Panc1 (cell line): ENCODE measurements at regions not wholly inside any gene's neighbourhood (a gene's known extent, or its start where the extent isn't known, plus 50 kb on each side); places are given as distances from the start of the nearest gene placed in this dataset.

Source experiments
- POLR2AphosphoS5 ChIP-seq: IDR thresholded peaks from 2 replicates; pipeline ENCODE4 v1.6.1; 2012; ENCODE audit warnings: mild to moderate bottlenecking, low read depth, low read length, moderate library complexity
- SIN3A ChIP-seq: IDR thresholded peaks from 2 replicates; pipeline ENCODE4 v1.6.1; 2012; ENCODE audit warnings: low read depth, mild to moderate bottlenecking, low read length, moderate library complexity, borderline replicate concordance; ENCODE audit not compliant: insufficient read depth
- TCF7L2 ChIP-seq: IDR thresholded peaks from 2 replicates; pipeline ENCODE4 v1.6.1; 2011; ENCODE audit warnings: mild to moderate bottlenecking, low read depth, low read length, inconsistent platforms
- TF ChIP-seq, protein P1 (sequence below): fragments of 450-650 bp; IDR thresholded peaks from 2 replicates; pipeline ENCODE4 v1.5.1; 2017; ENCODE audit warnings: mild to moderate bottlenecking
- TF ChIP-seq, protein P2 (sequence below), 2 experiments: IDR thresholded peaks; 2 replicates each; pipeline ENCODE4 v1.6.1; 2011 to 2012; ENCODE audit warnings: low read depth in 2 of 2, control low read depth in 1 of 2, low read length in 1 of 2, mild to moderate bottlenecking in 1 of 2, moderate library complexity in 1 of 2; ENCODE audit not compliant: insufficient read depth in 1 of 2

DNA sequence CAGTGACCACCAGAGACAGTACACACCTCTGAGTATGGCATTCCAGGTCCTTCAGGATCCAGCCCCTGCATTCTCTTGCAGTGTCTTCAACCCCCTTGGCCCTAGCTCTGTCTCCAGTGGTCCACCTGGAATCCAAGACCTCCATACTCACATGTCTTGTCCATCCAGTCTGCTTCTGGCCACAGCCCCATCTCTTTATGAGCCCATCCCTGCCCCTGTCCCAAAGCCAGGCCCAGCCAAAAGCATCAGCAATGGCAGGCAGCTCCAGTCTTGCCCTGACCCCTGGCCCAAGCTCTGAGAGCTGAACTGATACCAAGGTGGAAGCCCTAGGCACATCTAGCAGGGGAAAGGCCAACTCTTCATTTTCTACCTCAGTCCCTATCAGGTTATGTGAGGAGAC is 119.6 kb upstream of the PTPRT start:
- TF ChIP-seq, protein P1, sequence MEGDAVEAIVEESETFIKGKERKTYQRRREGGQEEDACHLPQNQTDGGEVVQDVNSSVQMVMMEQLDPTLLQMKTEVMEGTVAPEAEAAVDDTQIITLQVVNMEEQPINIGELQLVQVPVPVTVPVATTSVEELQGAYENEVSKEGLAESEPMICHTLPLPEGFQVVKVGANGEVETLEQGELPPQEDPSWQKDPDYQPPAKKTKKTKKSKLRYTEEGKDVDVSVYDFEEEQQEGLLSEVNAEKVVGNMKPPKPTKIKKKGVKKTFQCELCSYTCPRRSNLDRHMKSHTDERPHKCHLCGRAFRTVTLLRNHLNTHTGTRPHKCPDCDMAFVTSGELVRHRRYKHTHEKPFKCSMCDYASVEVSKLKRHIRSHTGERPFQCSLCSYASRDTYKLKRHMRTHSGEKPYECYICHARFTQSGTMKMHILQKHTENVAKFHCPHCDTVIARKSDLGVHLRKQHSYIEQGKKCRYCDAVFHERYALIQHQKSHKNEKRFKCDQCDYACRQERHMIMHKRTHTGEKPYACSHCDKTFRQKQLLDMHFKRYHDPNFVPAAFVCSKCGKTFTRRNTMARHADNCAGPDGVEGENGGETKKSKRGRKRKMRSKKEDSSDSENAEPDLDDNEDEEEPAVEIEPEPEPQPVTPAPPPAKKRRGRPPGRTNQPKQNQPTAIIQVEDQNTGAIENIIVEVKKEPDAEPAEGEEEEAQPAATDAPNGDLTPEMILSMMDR = no peak
- TF ChIP-seq POLR2AphosphoS5 (no peak), SIN3A (no peak), TCF7L2 (no peak)
- TF ChIP-seq, protein P2, sequence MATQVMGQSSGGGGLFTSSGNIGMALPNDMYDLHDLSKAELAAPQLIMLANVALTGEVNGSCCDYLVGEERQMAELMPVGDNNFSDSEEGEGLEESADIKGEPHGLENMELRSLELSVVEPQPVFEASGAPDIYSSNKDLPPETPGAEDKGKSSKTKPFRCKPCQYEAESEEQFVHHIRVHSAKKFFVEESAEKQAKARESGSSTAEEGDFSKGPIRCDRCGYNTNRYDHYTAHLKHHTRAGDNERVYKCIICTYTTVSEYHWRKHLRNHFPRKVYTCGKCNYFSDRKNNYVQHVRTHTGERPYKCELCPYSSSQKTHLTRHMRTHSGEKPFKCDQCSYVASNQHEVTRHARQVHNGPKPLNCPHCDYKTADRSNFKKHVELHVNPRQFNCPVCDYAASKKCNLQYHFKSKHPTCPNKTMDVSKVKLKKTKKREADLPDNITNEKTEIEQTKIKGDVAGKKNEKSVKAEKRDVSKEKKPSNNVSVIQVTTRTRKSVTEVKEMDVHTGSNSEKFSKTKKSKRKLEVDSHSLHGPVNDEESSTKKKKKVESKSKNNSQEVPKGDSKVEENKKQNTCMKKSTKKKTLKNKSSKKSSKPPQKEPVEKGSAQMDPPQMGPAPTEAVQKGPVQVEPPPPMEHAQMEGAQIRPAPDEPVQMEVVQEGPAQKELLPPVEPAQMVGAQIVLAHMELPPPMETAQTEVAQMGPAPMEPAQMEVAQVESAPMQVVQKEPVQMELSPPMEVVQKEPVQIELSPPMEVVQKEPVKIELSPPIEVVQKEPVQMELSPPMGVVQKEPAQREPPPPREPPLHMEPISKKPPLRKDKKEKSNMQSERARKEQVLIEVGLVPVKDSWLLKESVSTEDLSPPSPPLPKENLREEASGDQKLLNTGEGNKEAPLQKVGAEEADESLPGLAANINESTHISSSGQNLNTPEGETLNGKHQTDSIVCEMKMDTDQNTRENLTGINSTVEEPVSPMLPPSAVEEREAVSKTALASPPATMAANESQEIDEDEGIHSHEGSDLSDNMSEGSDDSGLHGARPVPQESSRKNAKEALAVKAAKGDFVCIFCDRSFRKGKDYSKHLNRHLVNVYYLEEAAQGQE (IDR thresholded peaks at IDR 0.05; ENCODE audit: insufficient read depth in 1 of 2, low read depth in 2 of 2, low read length in 1 of 2) = no peak
